ENCODE measurements at regions not wholly inside any gene's neighbourhood (a gene's known extent, or its start where the extent isn't known, plus 50 kb on each side); places are given as distances from the start of the nearest gene placed in this dataset.

DNA sequence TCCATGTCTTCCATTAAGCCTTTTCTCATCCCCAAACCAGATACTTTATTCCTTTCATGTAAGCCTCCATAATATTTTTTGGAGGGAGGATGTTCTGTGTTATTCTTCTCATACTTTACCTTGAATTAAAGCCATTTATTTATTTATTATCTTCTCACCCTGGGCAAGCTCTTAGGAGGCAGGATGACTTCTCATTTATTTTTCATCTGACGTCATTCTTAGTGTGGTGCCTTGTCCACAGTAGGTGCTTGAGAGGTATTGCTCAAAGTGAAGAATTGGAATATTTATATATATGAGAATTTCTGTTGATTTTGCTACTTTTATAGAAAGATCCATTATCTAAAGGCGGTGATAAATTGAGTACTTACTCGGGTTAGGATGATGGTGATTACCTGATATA is 458.3 kb upstream of the ACTBL2 start:
- no peak for DNase-seq
- H3K36me3 ChIP-seq = no peaks in the 10 kb centered on the region
- WGBS, 5 donors = 90 to 97% (median 93%) methylated on average over 3 of the region's 3 CpGs
- no peaks in the 10 kb centered on the region for H3K27me3 ChIP-seq (replicated peaks in 1 of 7)
- no peaks in the 10 kb centered on the region for H3K4me1 ChIP-seq
- no peak overlapping the region for H3K27ac ChIP-seq
- TF ChIP-seq POLR2A (IDR thresholded peaks at IDR 0.05) = no peak
- no peak for TF ChIP-seq POLR2AphosphoS5 (IDR thresholded peaks at IDR 0.05)
- TF ChIP-seq, protein P1, sequence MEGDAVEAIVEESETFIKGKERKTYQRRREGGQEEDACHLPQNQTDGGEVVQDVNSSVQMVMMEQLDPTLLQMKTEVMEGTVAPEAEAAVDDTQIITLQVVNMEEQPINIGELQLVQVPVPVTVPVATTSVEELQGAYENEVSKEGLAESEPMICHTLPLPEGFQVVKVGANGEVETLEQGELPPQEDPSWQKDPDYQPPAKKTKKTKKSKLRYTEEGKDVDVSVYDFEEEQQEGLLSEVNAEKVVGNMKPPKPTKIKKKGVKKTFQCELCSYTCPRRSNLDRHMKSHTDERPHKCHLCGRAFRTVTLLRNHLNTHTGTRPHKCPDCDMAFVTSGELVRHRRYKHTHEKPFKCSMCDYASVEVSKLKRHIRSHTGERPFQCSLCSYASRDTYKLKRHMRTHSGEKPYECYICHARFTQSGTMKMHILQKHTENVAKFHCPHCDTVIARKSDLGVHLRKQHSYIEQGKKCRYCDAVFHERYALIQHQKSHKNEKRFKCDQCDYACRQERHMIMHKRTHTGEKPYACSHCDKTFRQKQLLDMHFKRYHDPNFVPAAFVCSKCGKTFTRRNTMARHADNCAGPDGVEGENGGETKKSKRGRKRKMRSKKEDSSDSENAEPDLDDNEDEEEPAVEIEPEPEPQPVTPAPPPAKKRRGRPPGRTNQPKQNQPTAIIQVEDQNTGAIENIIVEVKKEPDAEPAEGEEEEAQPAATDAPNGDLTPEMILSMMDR (IDR thresholded peaks at IDR 0.05 in 8 of 11, conservative IDR thresholded peaks at IDR 0.05 in 3 of 11) = no peak
- intact Hi-C loops (cut with DNase I; ENCODE audit: low total_unique reads) = no loop called here
- no peaks in the 10 kb centered on the region for H3K9me3 ChIP-seq
- no peak overlapping the region for H3K4me3 ChIP-seq

DNA sequence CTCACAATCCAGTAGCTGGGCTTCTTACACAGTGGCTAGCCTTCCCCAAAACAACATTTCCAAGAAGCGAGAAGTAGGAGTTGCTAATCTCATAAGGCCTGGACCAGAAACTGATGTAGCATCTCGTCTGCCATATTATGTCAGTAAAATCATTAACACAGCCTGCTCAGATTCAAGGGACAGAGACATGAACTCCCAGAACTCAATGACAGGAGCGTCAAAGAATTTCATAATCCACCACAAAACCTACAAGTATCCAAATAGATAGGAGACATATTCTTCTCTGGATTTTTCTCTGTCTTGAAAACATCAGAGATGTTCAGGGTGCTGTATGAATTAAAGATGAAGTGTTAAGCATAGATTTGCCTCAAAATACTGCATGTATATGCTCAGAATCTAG is 457.6 kb upstream of the ACTBL2 start:
- Histone ChIP-seq H3K4me1 (no peaks in the 10 kb centered on the region), H3K9me3 (no peaks in the 10 kb centered on the region), H3K36me3 (no peaks in the 10 kb centered on the region), H3K27me3 (replicated peaks in 1 of 7) (no peaks in the 10 kb centered on the region), H3K27ac (no peak overlapping the region), H3K4me3 (no peak overlapping the region)
- no peak for DNase-seq
- 87 to 96% (median 91%) methylated on average over 3 of the region's 3 CpGs for WGBS, 5 donors
- TF ChIP-seq POLR2AphosphoS5 (IDR thresholded peaks at IDR 0.05) (no peak), POLR2A (IDR thresholded peaks at IDR 0.05) (no peak)
- TF ChIP-seq, protein P1 (IDR thresholded peaks at IDR 0.05 in 8 of 11, conservative IDR thresholded peaks at IDR 0.05 in 3 of 11) = no peak
- intact Hi-C loops (cut with DNase I; ENCODE audit: low total_unique reads) = no loop called here

DNA sequence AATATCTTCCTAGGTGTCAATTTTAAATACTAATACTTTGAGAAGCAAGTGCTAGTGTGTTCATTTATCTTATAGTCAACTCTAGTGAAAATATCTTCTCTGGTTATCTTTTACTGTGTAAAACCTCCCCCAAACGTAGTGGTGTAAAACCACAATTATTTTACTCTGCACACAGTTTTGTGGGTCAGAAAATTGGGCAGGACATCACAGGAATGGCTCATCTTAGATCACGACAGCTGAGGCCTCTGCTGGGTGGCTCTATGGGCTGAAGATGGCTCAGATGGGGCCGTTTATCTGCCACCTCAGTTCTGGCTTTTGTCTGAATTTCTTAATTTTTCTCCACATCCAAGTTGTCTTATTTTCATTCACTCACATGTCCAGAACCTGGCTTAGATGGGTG is 457.2 kb upstream of the ACTBL2 start:
- TF ChIP-seq POLR2AphosphoS5 (IDR thresholded peaks at IDR 0.05) (no peak), POLR2A (IDR thresholded peaks at IDR 0.05) (no peak)
- TF ChIP-seq, protein P1 (IDR thresholded peaks at IDR 0.05 in 8 of 11, conservative IDR thresholded peaks at IDR 0.05 in 3 of 11) = no peak
- H3K27ac ChIP-seq = no peak overlapping the region
- H3K27me3 ChIP-seq (replicated peaks in 1 of 7) = no peaks in the 10 kb centered on the region
- H3K4me1 ChIP-seq = no peaks in the 10 kb centered on the region
- no peak overlapping the region for H3K4me3 ChIP-seq
- intact Hi-C loops (cut with DNase I; ENCODE audit: low total_unique reads) = no loop called here
- no peaks in the 10 kb centered on the region for H3K36me3 ChIP-seq
- H3K9me3 ChIP-seq = no peaks in the 10 kb centered on the region
- 32 to 53% (median 41%) methylated on average over 3 of the region's 3 CpGs for WGBS, 5 donors
- no peak for DNase-seq

DNA sequence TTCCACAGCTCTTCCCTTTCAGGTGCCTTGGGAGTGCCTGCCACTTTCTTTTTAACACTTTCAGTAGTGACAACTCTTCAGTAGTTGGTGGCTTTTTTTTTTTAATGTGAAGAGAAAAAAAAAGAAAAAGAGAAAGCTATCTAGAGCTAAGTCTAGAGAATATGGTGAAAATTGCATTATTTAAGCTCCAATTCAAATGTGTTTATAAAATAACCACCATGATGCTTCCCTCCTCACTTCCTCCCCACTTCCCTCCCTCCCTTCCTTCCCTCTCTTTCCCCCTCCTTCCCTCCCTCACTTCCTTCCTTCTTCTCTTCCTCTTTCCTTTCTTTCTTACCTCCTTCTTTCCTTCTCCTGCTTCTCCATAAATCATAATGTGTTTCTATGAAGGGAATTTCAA is 456.7 kb upstream of the ACTBL2 start:
- DNase-seq = no peak
- Histone ChIP-seq H3K27ac (no peak overlapping the region), H3K27me3 (replicated peaks in 1 of 7) (no peaks in the 10 kb centered on the region), H3K4me1 (no peaks in the 10 kb centered on the region), H3K9me3 (no peaks in the 10 kb centered on the region), H3K36me3 (no peaks in the 10 kb centered on the region), H3K4me3 (no peak overlapping the region)
- no peak for TF ChIP-seq POLR2A (IDR thresholded peaks at IDR 0.05)
- no peak for TF ChIP-seq POLR2AphosphoS5 (IDR thresholded peaks at IDR 0.05)
- TF ChIP-seq, protein P1 (IDR thresholded peaks at IDR 0.05 in 8 of 11, conservative IDR thresholded peaks at IDR 0.05 in 3 of 11) = no peak
- intact Hi-C loops (cut with DNase I; ENCODE audit: low total_unique reads) = no loop called here

All from spleen (tissue), 11 donors.